BJ (cell line): ENCODE measurements at regions not wholly inside any gene's neighbourhood (a gene's known extent, or its start where the extent isn't known, plus 50 kb on each side); places are given as distances from the start of the nearest gene placed in this dataset.
A peak's percentile ranks its signal among the peaks of the same experiment; 100 is the strongest.

ENCODE experiments used
- CTCF ChIA-PET: fragments of 350-600 bp; formaldehyde crosslinking; extraction: SDS; loops from one replicate; lab custom pipeline; 2021; ENCODE audit warnings: antibody characterized with exemption, inconsistent platforms; lab: Yijun Ruan, JAX
- POLR2A ChIA-PET: fragments of 300-600 bp; sonication (Branson Sonifier 250); formaldehyde crosslinking; extraction: SDS; loops from one replicate; lab custom pipeline; 2021; ENCODE audit warnings: antibody characterized with exemption; lab: Charles Lee
- DNase-seq: peaks from one replicate; pipeline ENCODE4 v3.0.0-alpha.2; 2011; ENCODE audit warnings: low read depth
- H3K27me3 ChIP-seq: 2 replicates; pipeline ENCODE4 v1.6.0; 2011; ENCODE audit warnings: low read length; ENCODE audit not compliant: control insufficient read depth, insufficient read depth
- H3K36me3 ChIP-seq: 2 replicates; pipeline ENCODE4 v1.5.1; 2011; ENCODE audit warnings: low read length; ENCODE audit not compliant: control insufficient read depth, insufficient read depth
- H3K4me3 ChIP-seq: 2 replicates; pipeline ENCODE4 v1.5.1; 2011; ENCODE audit warnings: low read depth, mild to moderate bottlenecking, control low read depth, low read length
- TF ChIP-seq, protein P1 (sequence below): IDR thresholded peaks from 2 replicates; pipeline ENCODE4 v1.5.1; 2011; ENCODE audit warnings: low read depth, mild to moderate bottlenecking, control low read depth, inconsistent platforms, low read length, moderate library complexity; ENCODE audit not compliant: insufficient read depth

GRCh38 chr11:95541715-95542114 lies 247.9 kb downstream of the FAM76B start:
- no peaks in the 10 kb centered on the region for H3K27me3 ChIP-seq
- CTCF ChIA-PET, result interaction anchor here (1.4 kb wide), 1 partner anchor 12 kb away, joined by 5 read pairs; no protein-coding TSS in a partner anchor
- no peak overlapping the region for H3K4me3 ChIP-seq
- TF ChIP-seq, protein P1, sequence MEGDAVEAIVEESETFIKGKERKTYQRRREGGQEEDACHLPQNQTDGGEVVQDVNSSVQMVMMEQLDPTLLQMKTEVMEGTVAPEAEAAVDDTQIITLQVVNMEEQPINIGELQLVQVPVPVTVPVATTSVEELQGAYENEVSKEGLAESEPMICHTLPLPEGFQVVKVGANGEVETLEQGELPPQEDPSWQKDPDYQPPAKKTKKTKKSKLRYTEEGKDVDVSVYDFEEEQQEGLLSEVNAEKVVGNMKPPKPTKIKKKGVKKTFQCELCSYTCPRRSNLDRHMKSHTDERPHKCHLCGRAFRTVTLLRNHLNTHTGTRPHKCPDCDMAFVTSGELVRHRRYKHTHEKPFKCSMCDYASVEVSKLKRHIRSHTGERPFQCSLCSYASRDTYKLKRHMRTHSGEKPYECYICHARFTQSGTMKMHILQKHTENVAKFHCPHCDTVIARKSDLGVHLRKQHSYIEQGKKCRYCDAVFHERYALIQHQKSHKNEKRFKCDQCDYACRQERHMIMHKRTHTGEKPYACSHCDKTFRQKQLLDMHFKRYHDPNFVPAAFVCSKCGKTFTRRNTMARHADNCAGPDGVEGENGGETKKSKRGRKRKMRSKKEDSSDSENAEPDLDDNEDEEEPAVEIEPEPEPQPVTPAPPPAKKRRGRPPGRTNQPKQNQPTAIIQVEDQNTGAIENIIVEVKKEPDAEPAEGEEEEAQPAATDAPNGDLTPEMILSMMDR, result no peak
- POLR2A ChIA-PET, result no interaction called here
- no peaks in the 10 kb centered on the region for H3K36me3 ChIP-seq
- DNase-seq, result no peak

DNA sequence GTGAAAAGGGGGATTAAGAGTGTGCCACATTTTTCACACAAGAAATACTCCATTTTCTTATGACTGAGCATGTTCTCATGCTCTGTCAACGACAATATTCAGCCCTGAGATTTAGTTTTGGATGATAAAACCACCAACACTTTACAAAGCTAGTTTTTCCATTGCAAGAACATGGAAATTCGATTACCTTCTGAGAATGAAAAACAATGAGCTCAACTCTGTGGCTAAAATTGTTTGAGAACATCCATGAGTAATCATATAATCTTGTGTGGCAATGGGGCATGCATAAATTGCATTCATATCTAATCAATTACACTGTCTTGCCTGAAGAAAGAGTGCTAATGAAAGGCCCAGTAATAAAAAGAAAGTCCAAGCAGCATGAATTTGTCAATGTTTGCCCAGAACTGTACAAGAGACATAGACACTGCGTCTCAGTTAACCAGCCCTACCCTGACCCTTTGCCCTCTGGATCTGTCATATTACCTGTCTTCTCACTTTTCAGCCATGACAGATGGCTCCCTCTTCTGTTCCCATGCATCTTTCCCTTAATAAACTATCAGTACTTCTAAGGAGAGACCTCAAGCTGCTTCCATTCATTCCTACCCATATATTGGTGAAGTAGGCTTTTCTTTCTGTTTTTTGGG lies 253.4 kb downstream of the FAM76B start:
- TF ChIP-seq, protein P1, result no peak
- no peaks in the 10 kb centered on the region for H3K27me3 ChIP-seq
- DNase-seq, result no peak
- ChIA-PET POLR2A (no interaction called here), CTCF (interaction anchor here (0.8 to 1.4 kb wide), 2 partner anchors 10 to 28 kb away, joined by 4 read pairs; no protein-coding TSS in a partner anchor)
- H3K36me3 ChIP-seq, result no peaks in the 10 kb centered on the region
- no peak overlapping the region for H3K4me3 ChIP-seq

- DNase-seq, result no peak
- TF ChIP-seq, protein P1, result no peak
- Histone ChIP-seq H3K36me3 (no peaks in the 10 kb centered on the region), H3K4me3 (no peak overlapping the region), H3K27me3 (no peaks in the 10 kb centered on the region)
- ChIA-PET CTCF (no interaction called here), POLR2A (no interaction called here)
Measured at GRCh38 chr11:95534809-95535208, 254.8 kb downstream of the FAM76B start.

GRCh38 chr11:95534226-95534625 lies 255.4 kb downstream of the FAM76B start:
- CTCF ChIA-PET, result no interaction called here
- POLR2A ChIA-PET, result no interaction called here
- DNase-seq, result no peak
- Histone ChIP-seq H3K4me3 (no peak overlapping the region), H3K36me3 (no peaks in the 10 kb centered on the region), H3K27me3 (no peaks in the 10 kb centered on the region)
- TF ChIP-seq, protein P1, result no peak

- POLR2A ChIA-PET, result no interaction called here
- Histone ChIP-seq H3K27me3 (no peaks in the 10 kb centered on the region), H3K36me3 (no peaks in the 10 kb centered on the region), H3K4me3 (no peak overlapping the region)
- TF ChIP-seq, protein P1, result no peak
- DNase-seq, result peak; percentile 21
- CTCF ChIA-PET, result interaction anchor here (0.7 to 1.0 kb wide), 3 partner anchors 25 to 326 kb away, joined by 3 read pairs; no protein-coding TSS in a partner anchor
Measured at GRCh38 chr11:95531116-95531515, 258.5 kb downstream of the FAM76B start.
